SK-N-SH (cell line): ENCODE measurements at regions not wholly inside any gene's neighbourhood (a gene's known extent, or its start where the extent isn't known, plus 50 kb on each side); places are given as distances from the start of the nearest gene placed in this dataset.

ENCODE experiments used
- CTCF ChIA-PET: fragments of 300-600, 350-600 bp; formaldehyde crosslinking; extraction: SDS; loops from one replicate; lab custom pipeline; 2021; lab: Yijun Ruan, JAX
- POLR2A ChIA-PET: fragments of 350-600 bp; sonication (Branson Sonifier 250); formaldehyde crosslinking; extraction: SDS; loops from one replicate; lab custom pipeline; 2020; ENCODE audit warnings: antibody characterized with exemption, inconsistent platforms; lab: Yijun Ruan, JAX
- DNase-seq: peaks from one replicate; pipeline ENCODE4 v3.0.0; 2012
- H2AFZ ChIP-seq: fragments of 200-600 bp; sonication (generic); 2 replicates; pipeline ENCODE4 v1.8.1; 2016; ENCODE audit warnings: antibody characterized with exemption, mild to moderate bottlenecking, low read depth
- H3F3A ChIP-seq: fragments of 200-600 bp; sonication (generic); replicated peaks from 2 replicates; pipeline ENCODE3; 2016; ENCODE audit warnings: antibody characterized with exemption, mild to moderate bottlenecking; ENCODE audit not compliant: insufficient read depth
- H3K27ac ChIP-seq, 2 experiments: fragments of 200-500 bp in 1 of 2; fragments of 200-600 bp in 1 of 2; sonication (Bioruptor generic) in 1 of 2; sonication (generic), shearing (Covaris generic) in 1 of 2; 2 replicates each; pipeline versions ENCODE4 v1.5.1 to v1.6.1; 2014 to 2016; ENCODE audit warnings: low read depth in 2 of 2, inconsistent platforms in 1 of 2, low read length in 1 of 2, mild to moderate bottlenecking in 1 of 2, mixed read lengths in 1 of 2
- H3K27me3 ChIP-seq: fragments of 200-600 bp; sonication (generic), shearing (Covaris generic); 2 replicates; pipeline ENCODE4 v1.6.1; 2016; ENCODE audit warnings: mixed run types; ENCODE audit not compliant: insufficient read depth
- H3K36me3 ChIP-seq, 2 experiments: fragments of 200-500 bp in 1 of 2; fragments of 200-600 bp in 1 of 2; sonication (Bioruptor generic) in 1 of 2; sonication (generic) in 1 of 2; replicated peaks in 1 of 2; 2 replicates each; pipeline versions ENCODE3 to v1.5.1; 2014 to 2016; ENCODE audit warnings: low read length in 1 of 2, mild to moderate bottlenecking in 1 of 2; ENCODE audit not compliant: insufficient read depth in 2 of 2, control insufficient read depth in 1 of 2
- H3K4me1 ChIP-seq, 2 experiments: fragments of 200-500 bp in 1 of 2; fragments of 200-600 bp in 1 of 2; sonication (Bioruptor generic) in 1 of 2; sonication (generic), shearing (Covaris generic) in 1 of 2; 2 replicates each; pipeline versions ENCODE4 v1.5.1 to v1.6.1; 2014 to 2016; ENCODE audit warnings: low read depth in 1 of 2, low read length in 1 of 2, mixed run types in 1 of 2; ENCODE audit not compliant: insufficient read depth in 2 of 2, control insufficient read depth in 1 of 2
- H3K4me2 ChIP-seq: fragments of 200-600 bp; sonication (generic), shearing (Covaris generic); 2 replicates; pipeline ENCODE4 v1.6.1; 2017; ENCODE audit warnings: mixed run types
- H3K4me3 ChIP-seq, 2 experiments: fragments of 200-500 bp in 1 of 2; fragments of 200-600 bp in 1 of 2; sonication (Bioruptor generic) in 1 of 2; sonication (generic), shearing (Covaris generic) in 1 of 2; 2 replicates each; pipeline versions ENCODE4 v1.5.1 to v1.8.1; 2014 to 2016; ENCODE audit warnings: low read depth in 2 of 2, inconsistent platforms in 1 of 2, low read length in 1 of 2, mild to moderate bottlenecking in 1 of 2, mixed read lengths in 1 of 2, moderate library complexity in 1 of 2
- H3K79me2 ChIP-seq: fragments of 200-600 bp; sonication (generic); 2 replicates; pipeline ENCODE4 v1.8.1; 2017; ENCODE audit warnings: mild to moderate bottlenecking; ENCODE audit not compliant: insufficient read depth
- H3K9ac ChIP-seq: fragments of 200-600 bp; sonication (generic); 2 replicates; pipeline ENCODE4 v1.6.1; 2017; ENCODE audit warnings: mixed run types
- H3K9me2 ChIP-seq: fragments of 200-600 bp; sonication (generic); 2 replicates; pipeline ENCODE4 v1.6.1; 2017; ENCODE audit warnings: mixed run types
- H3K9me3 ChIP-seq: fragments of 200-600 bp; sonication (generic); 2 replicates; pipeline ENCODE4 v1.6.1; 2017; ENCODE audit warnings: mixed run types, mild to moderate bottlenecking, moderate library complexity
- H4K20me1 ChIP-seq: fragments of 200-600 bp; sonication (generic); 2 replicates; pipeline ENCODE4 v1.6.1; 2017; ENCODE audit warnings: mild to moderate bottlenecking, mixed run types; ENCODE audit not compliant: insufficient read depth
- ELF1 ChIP-seq: IDR thresholded peaks from 2 replicates; pipeline ENCODE4 v1.4.0; 2012
- EP300 ChIP-seq, 2 experiments: IDR thresholded peaks; 2 replicates each; pipeline versions ENCODE4 v1.4.0 to v1.6.1; 2012; ENCODE audit warnings: borderline replicate concordance in 1 of 2, low read depth in 1 of 2, low read length in 1 of 2
- FOXJ3 ChIP-seq: sonication (generic); formaldehyde crosslinking; IDR thresholded peaks from 2 replicates; pipeline ENCODE4 v1.5.1; 2020; ENCODE audit warnings: mild to moderate bottlenecking, missing genetic modification reagents
- GABPA ChIP-seq: IDR thresholded peaks from 2 replicates; pipeline ENCODE4 v1.4.0; 2012; ENCODE audit warnings: low read depth, mild to moderate bottlenecking
- MXI1 ChIP-seq: IDR thresholded peaks from 2 replicates; pipeline ENCODE4 v1.6.1; 2012; ENCODE audit warnings: mild to moderate bottlenecking, low read depth, low read length, improper control_type of control experiment
- RAD21 ChIP-seq: IDR thresholded peaks from 2 replicates; pipeline ENCODE4 v1.6.1; 2012; ENCODE audit warnings: mild to moderate bottlenecking, low read length
- SMC3 ChIP-seq: IDR thresholded peaks from 2 replicates; pipeline ENCODE4 v1.6.1; 2012; ENCODE audit warnings: low read depth, low read length, improper control_type of control experiment
- TEAD4 ChIP-seq: IDR thresholded peaks from 2 replicates; pipeline ENCODE4 v1.4.0; 2012; ENCODE audit warnings: mild to moderate bottlenecking, borderline replicate concordance; ENCODE audit not compliant: insufficient read depth
- WGBS: methylation state at CpG from one replicate; pipeline ENCODE4 v1.1.6; 2017; ENCODE audit warnings: low lambda C conversion rate; 5-methylcytosine and 5-hydroxymethylcytosine counted together
- TF ChIP-seq, protein P1 (sequence below): IDR thresholded peaks from 2 replicates; pipeline ENCODE4 v1.4.0; 2012; ENCODE audit warnings: low read depth, borderline replicate concordance
- TF ChIP-seq, protein P2 (sequence below): IDR thresholded peaks from 2 replicates; pipeline ENCODE4 v1.4.0; 2012; ENCODE audit warnings: low read depth
- TF ChIP-seq, protein P3 (sequence below): IDR thresholded peaks from 2 replicates; pipeline ENCODE4 v1.6.1; 2012; ENCODE audit warnings: mild to moderate bottlenecking, low read depth, low read length, moderate library complexity

DNA sequence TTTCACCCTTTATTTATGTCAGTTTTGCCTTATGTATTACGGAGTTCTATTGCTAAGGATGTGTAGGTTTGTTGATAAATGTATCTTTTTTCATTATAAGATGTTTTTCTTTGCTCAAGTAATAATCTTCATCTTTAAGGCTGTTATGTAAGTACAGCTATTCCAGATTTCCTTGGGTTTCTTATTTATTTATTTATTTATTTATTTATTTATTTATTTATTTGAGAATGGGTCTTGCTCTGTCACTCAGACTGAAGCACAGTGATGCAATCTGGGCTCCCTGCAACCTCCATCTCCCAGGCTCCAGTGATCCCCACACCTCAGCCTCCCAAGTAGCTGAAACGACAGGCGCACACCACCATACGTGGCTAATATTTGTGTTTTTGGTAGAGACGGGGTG, 617.0 kb downstream of the SLITRK1 start:
- H3K79me2 ChIP-seq = no peaks in the 10 kb centered on the region
- POLR2A ChIA-PET = no interaction called here
- no peaks in the 10 kb centered on the region; a peak in 1 of 4 replicates for H3K4me1 ChIP-seq
- H3F3A ChIP-seq = no peaks in the 10 kb centered on the region
- no peak for TF ChIP-seq GABPA
- TF ChIP-seq EP300 (IDR thresholded peaks at IDR 0.05; ENCODE audit: borderline replicate concordance in 1 of 2, low read depth in 1 of 2, low read length in 1 of 2) = no peak
- TF ChIP-seq MXI1 = no peak
- TF ChIP-seq TEAD4 = no peak
- TF ChIP-seq, protein P1, sequence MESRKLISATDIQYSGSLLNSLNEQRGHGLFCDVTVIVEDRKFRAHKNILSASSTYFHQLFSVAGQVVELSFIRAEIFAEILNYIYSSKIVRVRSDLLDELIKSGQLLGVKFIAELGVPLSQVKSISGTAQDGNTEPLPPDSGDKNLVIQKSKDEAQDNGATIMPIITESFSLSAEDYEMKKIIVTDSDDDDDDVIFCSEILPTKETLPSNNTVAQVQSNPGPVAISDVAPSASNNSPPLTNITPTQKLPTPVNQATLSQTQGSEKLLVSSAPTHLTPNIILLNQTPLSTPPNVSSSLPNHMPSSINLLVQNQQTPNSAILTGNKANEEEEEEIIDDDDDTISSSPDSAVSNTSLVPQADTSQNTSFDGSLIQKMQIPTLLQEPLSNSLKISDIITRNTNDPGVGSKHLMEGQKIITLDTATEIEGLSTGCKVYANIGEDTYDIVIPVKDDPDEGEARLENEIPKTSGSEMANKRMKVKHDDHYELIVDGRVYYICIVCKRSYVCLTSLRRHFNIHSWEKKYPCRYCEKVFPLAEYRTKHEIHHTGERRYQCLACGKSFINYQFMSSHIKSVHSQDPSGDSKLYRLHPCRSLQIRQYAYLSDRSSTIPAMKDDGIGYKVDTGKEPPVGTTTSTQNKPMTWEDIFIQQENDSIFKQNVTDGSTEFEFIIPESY = no peak
- TF ChIP-seq, all 33 proteins: peak for 0
- 45% methylated on average over 5 of the region's 5 CpGs for whole genome bisulfite sequencing
- CTCF ChIA-PET = no interaction called here
- H3K9me3 ChIP-seq = no peaks in the 10 kb centered on the region
- H3K4me3 ChIP-seq = no peak overlapping the region
- H3K36me3 ChIP-seq = no peaks in the 10 kb centered on the region
- H3K27ac ChIP-seq = no peak overlapping the region
- no peaks in the 10 kb centered on the region for H4K20me1 ChIP-seq
- no peak overlapping the region for H3K9ac ChIP-seq
- no peak overlapping the region for H3K4me2 ChIP-seq
- DNase-seq = no peak
- no peaks in the 10 kb centered on the region for H3K9me2 ChIP-seq
- H3K27me3 ChIP-seq = no peaks in the 10 kb centered on the region
- H2AFZ ChIP-seq = no peak overlapping the region

DNA sequence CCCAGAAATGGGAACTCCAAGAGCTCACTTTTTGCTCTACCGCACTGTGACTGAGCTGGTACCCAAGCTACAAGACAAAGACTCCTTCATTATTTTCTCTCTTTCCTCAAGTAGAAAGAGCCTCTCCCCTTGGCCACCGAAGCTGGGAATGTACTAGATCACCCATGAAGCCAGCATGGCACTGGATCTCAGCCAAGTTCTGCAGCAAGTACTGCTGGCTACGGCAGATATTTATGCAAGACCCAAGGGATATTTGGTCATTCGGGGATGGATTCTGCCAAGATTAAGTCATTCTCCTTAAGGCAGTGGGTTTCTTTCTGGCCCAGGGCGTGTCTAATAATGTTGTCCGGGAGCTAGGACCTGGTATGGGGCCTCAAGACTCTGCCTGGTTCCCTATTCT, 633.5 kb downstream of the SLITRK1 start:
- ChIA-PET POLR2A (no interaction called here), CTCF (no interaction called here)
- H3K4me1 ChIP-seq = no peaks in the 10 kb centered on the region
- H3K4me3 ChIP-seq = no peak overlapping the region
- no peaks in the 10 kb centered on the region for H3K9me2 ChIP-seq
- H3K9me3 ChIP-seq = peaks cover 7% of the 10 kb centered on the region; the same call in 1 of the 2 replicates
- peaks cover 0 to 8% of the 10 kb centered on the region in 2 experiments for H3K36me3 ChIP-seq
- no peaks in the 10 kb centered on the region for H3F3A ChIP-seq
- no peaks in the 10 kb centered on the region for H3K79me2 ChIP-seq
- 26% methylated on average over 6 of the region's 6 CpGs for WGBS
- no peaks in the 10 kb centered on the region for H4K20me1 ChIP-seq
- H2AFZ ChIP-seq = no peak overlapping the region
- TF ChIP-seq RAD21 (no peak), FOXJ3 (no peak), SMC3 (no peak), ELF1 (no peak)
- TF ChIP-seq, protein P2, sequence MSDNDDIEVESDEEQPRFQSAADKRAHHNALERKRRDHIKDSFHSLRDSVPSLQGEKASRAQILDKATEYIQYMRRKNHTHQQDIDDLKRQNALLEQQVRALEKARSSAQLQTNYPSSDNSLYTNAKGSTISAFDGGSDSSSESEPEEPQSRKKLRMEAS = no peak
- TF ChIP-seq, protein P3, sequence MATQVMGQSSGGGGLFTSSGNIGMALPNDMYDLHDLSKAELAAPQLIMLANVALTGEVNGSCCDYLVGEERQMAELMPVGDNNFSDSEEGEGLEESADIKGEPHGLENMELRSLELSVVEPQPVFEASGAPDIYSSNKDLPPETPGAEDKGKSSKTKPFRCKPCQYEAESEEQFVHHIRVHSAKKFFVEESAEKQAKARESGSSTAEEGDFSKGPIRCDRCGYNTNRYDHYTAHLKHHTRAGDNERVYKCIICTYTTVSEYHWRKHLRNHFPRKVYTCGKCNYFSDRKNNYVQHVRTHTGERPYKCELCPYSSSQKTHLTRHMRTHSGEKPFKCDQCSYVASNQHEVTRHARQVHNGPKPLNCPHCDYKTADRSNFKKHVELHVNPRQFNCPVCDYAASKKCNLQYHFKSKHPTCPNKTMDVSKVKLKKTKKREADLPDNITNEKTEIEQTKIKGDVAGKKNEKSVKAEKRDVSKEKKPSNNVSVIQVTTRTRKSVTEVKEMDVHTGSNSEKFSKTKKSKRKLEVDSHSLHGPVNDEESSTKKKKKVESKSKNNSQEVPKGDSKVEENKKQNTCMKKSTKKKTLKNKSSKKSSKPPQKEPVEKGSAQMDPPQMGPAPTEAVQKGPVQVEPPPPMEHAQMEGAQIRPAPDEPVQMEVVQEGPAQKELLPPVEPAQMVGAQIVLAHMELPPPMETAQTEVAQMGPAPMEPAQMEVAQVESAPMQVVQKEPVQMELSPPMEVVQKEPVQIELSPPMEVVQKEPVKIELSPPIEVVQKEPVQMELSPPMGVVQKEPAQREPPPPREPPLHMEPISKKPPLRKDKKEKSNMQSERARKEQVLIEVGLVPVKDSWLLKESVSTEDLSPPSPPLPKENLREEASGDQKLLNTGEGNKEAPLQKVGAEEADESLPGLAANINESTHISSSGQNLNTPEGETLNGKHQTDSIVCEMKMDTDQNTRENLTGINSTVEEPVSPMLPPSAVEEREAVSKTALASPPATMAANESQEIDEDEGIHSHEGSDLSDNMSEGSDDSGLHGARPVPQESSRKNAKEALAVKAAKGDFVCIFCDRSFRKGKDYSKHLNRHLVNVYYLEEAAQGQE = no peak
- no peak overlapping the region for H3K9ac ChIP-seq
- DNase-seq = no peak
- no peak overlapping the region for H3K4me2 ChIP-seq
- no peak overlapping the region for H3K27ac ChIP-seq
- no peaks in the 10 kb centered on the region for H3K27me3 ChIP-seq
